Activated CD8-positive, alpha-beta memory T cell treated with anti-CD3 and anti-CD28 coated beads for 48 hours (primary cell): ENCODE measurements at regions not wholly inside any gene's neighbourhood (a gene's known extent, or its start where the extent isn't known, plus 50 kb on each side); places are given as distances from the start of the nearest gene placed in this dataset.
"Not testable (repeated sequence)": the region's sequence is repeated elsewhere in the genome, so short reads cannot be mapped to it uniquely, and the experiment has no call there.

Source experiments
- DNase-seq, 3 experiments: peaks; one replicate each; pipeline ENCODE4 v3.0.0-alpha.2; 2020; ENCODE audit warnings: low read depth in 2 of 3, low spot score in 2 of 3

GRCh38 chr10:57035310-57035709 lies 674.3 kb upstream of the ZWINT start:
- DNase-seq, result no peak

GRCh38 chr10:57032301-57032700 lies 671.2 kb upstream of the ZWINT start:
- not testable (repeated sequence) for DNase-seq

GRCh38 chr10:57031346-57031745 lies 670.3 kb upstream of the ZWINT start:
- no peak for DNase-seq

GRCh38 chr10:57026307-57026706 lies 665.2 kb upstream of the ZWINT start:
- DNase-seq, result no peak

- DNase-seq, result no peak
Observed at GRCh38 chr10:57023626-57024025, 662.6 kb upstream of the ZWINT start.

- no peak for DNase-seq
Observed at GRCh38 chr10:57018452-57018851, 657.4 kb upstream of the ZWINT start.

GRCh38 chr10:57017356-57018037 lies 656.4 kb upstream of the ZWINT start:
- no peak for DNase-seq

GRCh38 chr10:57015595-57016318 lies 654.7 kb upstream of the ZWINT start:
- no peak for DNase-seq

- DNase-seq, result no peak
Observed at GRCh38 chr10:57015187-57015586, 654.1 kb upstream of the ZWINT start.

- DNase-seq, result no peak
Observed at GRCh38 chr10:57014758-57015157, 653.7 kb upstream of the ZWINT start.

- no peak for DNase-seq
Observed at GRCh38 chr10:57008189-57008588, 647.1 kb upstream of the ZWINT start.

GRCh38 chr10:56991591-56992069 lies 630.6 kb upstream of the ZWINT start:
- DNase-seq, result no peak

- no peak for DNase-seq
Observed at GRCh38 chr10:56975513-56975912, 614.5 kb upstream of the ZWINT start.

GRCh38 chr10:56973766-56974165 lies 612.7 kb upstream of the ZWINT start:
- DNase-seq, result no peak

GRCh38 chr10:56943221-56943755 lies 582.2 kb upstream of the ZWINT start:
- DNase-seq, result no peak

- no peak for DNase-seq
Observed at GRCh38 chr10:56934515-56934914, 573.5 kb upstream of the ZWINT start.

GRCh38 chr10:56928714-56929113 lies 567.7 kb upstream of the ZWINT start:
- no peak for DNase-seq

- no peak for DNase-seq
Observed at GRCh38 chr10:56927701-56928100, 566.6 kb upstream of the ZWINT start.

GRCh38 chr10:56920601-56921261 lies 559.7 kb upstream of the ZWINT start:
- no peak for DNase-seq

- no peak for DNase-seq
Observed at GRCh38 chr10:56912043-56912442, 551.0 kb upstream of the ZWINT start.

- DNase-seq, result no peak
Observed at GRCh38 chr10:56905051-56905450, 544.0 kb upstream of the ZWINT start.

- no peak for DNase-seq
Observed at GRCh38 chr10:56902554-56902953, 541.5 kb upstream of the ZWINT start.
